DND-41 (cell line): ENCODE measurements at regions not wholly inside any gene's neighbourhood (a gene's known extent, or its start where the extent isn't known, plus 50 kb on each side); places are given as distances from the start of the nearest gene placed in this dataset.

Experiments used
- ATAC-seq: fragments of 200-7000 bp; cut with Tn5 transposase; 3 replicates; pipeline ENCODE4 v1.9.1; 2021; ENCODE audit warnings: low read depth; ENCODE audit not compliant: insufficient read depth
- DNase-seq: peaks from one replicate; pipeline ENCODE4 v3.0.0-alpha.2; 2020
- H2AFZ ChIP-seq: 2 replicates; pipeline ENCODE4 v1.6.0; 2012; ENCODE audit warnings: low read depth, low read length
- H3K27ac ChIP-seq: 2 replicates; pipeline ENCODE4 v1.5.1; 2012; ENCODE audit warnings: low read length, inconsistent platforms
- H3K27me3 ChIP-seq: fragments of 200-600 bp; sonication (generic); 2 replicates; pipeline ENCODE4 v1.6.0; 2012; ENCODE audit warnings: low read length, mild to moderate bottlenecking, inconsistent platforms; ENCODE audit not compliant: insufficient read depth, poor library complexity
- H3K36me3 ChIP-seq: 2 replicates; pipeline ENCODE4 v1.5.1; 2012; ENCODE audit warnings: low read length, inconsistent platforms; ENCODE audit not compliant: insufficient read depth
- H3K4me1 ChIP-seq: 2 replicates; pipeline ENCODE4 v1.5.1; 2012; ENCODE audit warnings: mild to moderate bottlenecking, low read length; ENCODE audit not compliant: insufficient read depth
- H3K4me2 ChIP-seq: 2 replicates; pipeline ENCODE4 v1.6.0; 2012; ENCODE audit warnings: mild to moderate bottlenecking, moderate library complexity, low read length, inconsistent platforms; ENCODE audit not compliant: insufficient read depth
- H3K4me3 ChIP-seq, 2 experiments: fragments of 200-600 bp in 1 of 2; shearing (Covaris generic) in 1 of 2; 2 replicates each; pipeline ENCODE4 v1.5.1; 2012 to 2016; ENCODE audit warnings: inconsistent platforms in 2 of 2, low read length in 2 of 2, mild to moderate bottlenecking in 2 of 2, low read depth in 1 of 2, moderate library complexity in 1 of 2
- H3K79me2 ChIP-seq: 2 replicates; pipeline ENCODE4 v1.6.0; 2012; ENCODE audit warnings: low read length, inconsistent platforms; ENCODE audit not compliant: insufficient read depth
- H3K9ac ChIP-seq: 2 replicates; pipeline ENCODE4 v1.6.0; 2012; ENCODE audit warnings: low read depth, mild to moderate bottlenecking, inconsistent platforms, low read length, moderate library complexity
- H3K9me3 ChIP-seq: 2 replicates; pipeline ENCODE4 v1.5.1; 2012; ENCODE audit warnings: low read length, moderate library complexity, mild to moderate bottlenecking, inconsistent platforms; ENCODE audit not compliant: insufficient read depth, severe bottlenecking
- H4K20me1 ChIP-seq: 2 replicates; pipeline ENCODE4 v1.6.0; 2012; ENCODE audit warnings: low read length; ENCODE audit not compliant: insufficient read depth
- EZH2 ChIP-seq: IDR thresholded peaks from 3 replicates; pipeline ENCODE4 v1.6.1; 2012; ENCODE audit warnings: borderline replicate concordance, low read depth, mild to moderate bottlenecking, moderate library complexity, low read length, inconsistent platforms; ENCODE audit not compliant: severe bottlenecking
- TF ChIP-seq, protein P1 (sequence below): IDR thresholded peaks from 2 replicates; pipeline ENCODE4 v1.5.1; 2012; ENCODE audit warnings: borderline replicate concordance, low read length, moderate library complexity, mild to moderate bottlenecking; ENCODE audit not compliant: poor library complexity, severe bottlenecking; ENCODE audit errors: extremely low read depth

- Histone ChIP-seq H2AFZ (no peak overlapping the region), H3K4me1 (no peaks in the 10 kb centered on the region), H3K27me3 (no peaks in the 10 kb centered on the region), H3K4me3 (no peak overlapping the region), H3K9ac (no peak overlapping the region), H3K4me2 (no peak overlapping the region), H3K27ac (no peak overlapping the region), H3K36me3 (no peaks in the 10 kb centered on the region), H3K9me3 (no peaks in the 10 kb centered on the region), H4K20me1 (no peaks in the 10 kb centered on the region), H3K79me2 (no peaks in the 10 kb centered on the region)
- ATAC-seq (no peak), DNase-seq (no peak)
- TF ChIP-seq, protein P1, sequence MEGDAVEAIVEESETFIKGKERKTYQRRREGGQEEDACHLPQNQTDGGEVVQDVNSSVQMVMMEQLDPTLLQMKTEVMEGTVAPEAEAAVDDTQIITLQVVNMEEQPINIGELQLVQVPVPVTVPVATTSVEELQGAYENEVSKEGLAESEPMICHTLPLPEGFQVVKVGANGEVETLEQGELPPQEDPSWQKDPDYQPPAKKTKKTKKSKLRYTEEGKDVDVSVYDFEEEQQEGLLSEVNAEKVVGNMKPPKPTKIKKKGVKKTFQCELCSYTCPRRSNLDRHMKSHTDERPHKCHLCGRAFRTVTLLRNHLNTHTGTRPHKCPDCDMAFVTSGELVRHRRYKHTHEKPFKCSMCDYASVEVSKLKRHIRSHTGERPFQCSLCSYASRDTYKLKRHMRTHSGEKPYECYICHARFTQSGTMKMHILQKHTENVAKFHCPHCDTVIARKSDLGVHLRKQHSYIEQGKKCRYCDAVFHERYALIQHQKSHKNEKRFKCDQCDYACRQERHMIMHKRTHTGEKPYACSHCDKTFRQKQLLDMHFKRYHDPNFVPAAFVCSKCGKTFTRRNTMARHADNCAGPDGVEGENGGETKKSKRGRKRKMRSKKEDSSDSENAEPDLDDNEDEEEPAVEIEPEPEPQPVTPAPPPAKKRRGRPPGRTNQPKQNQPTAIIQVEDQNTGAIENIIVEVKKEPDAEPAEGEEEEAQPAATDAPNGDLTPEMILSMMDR, result no peak
- TF ChIP-seq EZH2, result no peak
These were observed 1866.5 kb downstream of the TP53TG3F start for GRCh38 chr16:35325936-35326335.

DNA sequence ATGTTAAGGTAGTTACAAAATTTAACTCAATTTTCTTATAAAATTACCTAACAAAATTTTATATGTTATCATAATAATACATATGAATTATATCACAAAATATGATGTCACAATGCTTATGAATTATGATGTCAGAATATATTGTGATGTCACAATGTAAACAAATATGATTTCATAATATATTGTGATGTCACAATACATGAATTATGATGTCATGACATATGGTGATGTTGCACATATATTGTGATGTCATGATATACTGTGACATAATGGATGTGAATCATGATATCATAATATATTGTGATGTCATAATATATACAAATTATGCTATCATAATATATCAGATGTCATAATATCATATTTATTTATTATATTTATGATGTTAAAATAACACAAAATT, 1879.9 kb downstream of the TP53TG3F start:
- H3K4me1 ChIP-seq, result no peaks in the 10 kb centered on the region
- no peaks in the 10 kb centered on the region for H3K36me3 ChIP-seq
- no peak overlapping the region for H3K27ac ChIP-seq
- no peaks in the 10 kb centered on the region for H4K20me1 ChIP-seq
- no peak overlapping the region for H3K9ac ChIP-seq
- H3K9me3 ChIP-seq, result no peaks in the 10 kb centered on the region
- TF ChIP-seq EZH2, result no peak
- TF ChIP-seq, protein P1, result no peak
- no peak overlapping the region for H3K4me3 ChIP-seq
- H2AFZ ChIP-seq, result no peak overlapping the region
- H3K27me3 ChIP-seq, result no peaks in the 10 kb centered on the region
- ATAC-seq (no peak), DNase-seq (no peak)
- no peak overlapping the region for H3K4me2 ChIP-seq
- no peaks in the 10 kb centered on the region for H3K79me2 ChIP-seq

DNA sequence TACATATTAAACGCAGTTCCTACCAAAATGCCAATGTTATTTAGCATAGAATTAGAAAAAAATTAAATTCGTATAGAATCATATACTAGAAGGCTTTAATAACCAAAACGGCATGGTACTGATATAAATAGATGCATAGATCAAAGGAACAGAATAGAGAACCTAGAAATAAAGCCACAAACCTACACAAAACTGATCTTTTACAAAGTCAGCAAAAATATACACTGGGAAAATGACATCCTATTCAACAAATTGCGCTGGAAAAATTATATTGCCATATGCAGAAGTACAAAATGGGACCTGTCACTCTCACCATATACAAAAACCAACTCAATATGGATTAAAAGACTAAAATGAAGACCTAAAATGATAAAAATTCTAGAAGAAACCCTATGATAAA, 1882.6 kb downstream of the TP53TG3F start:
- Histone ChIP-seq H3K27me3 (no peaks in the 10 kb centered on the region), H3K4me2 (no peak overlapping the region), H3K9ac (no peak overlapping the region), H3K27ac (no peak overlapping the region), H3K9me3 (no peaks in the 10 kb centered on the region), H4K20me1 (no peaks in the 10 kb centered on the region), H2AFZ (no peak overlapping the region), H3K4me1 (no peaks in the 10 kb centered on the region), H3K79me2 (no peaks in the 10 kb centered on the region), H3K4me3 (no peak overlapping the region), H3K36me3 (no peaks in the 10 kb centered on the region)
- DNase-seq (no peak), ATAC-seq (no peak)
- TF ChIP-seq EZH2, result no peak

DNA sequence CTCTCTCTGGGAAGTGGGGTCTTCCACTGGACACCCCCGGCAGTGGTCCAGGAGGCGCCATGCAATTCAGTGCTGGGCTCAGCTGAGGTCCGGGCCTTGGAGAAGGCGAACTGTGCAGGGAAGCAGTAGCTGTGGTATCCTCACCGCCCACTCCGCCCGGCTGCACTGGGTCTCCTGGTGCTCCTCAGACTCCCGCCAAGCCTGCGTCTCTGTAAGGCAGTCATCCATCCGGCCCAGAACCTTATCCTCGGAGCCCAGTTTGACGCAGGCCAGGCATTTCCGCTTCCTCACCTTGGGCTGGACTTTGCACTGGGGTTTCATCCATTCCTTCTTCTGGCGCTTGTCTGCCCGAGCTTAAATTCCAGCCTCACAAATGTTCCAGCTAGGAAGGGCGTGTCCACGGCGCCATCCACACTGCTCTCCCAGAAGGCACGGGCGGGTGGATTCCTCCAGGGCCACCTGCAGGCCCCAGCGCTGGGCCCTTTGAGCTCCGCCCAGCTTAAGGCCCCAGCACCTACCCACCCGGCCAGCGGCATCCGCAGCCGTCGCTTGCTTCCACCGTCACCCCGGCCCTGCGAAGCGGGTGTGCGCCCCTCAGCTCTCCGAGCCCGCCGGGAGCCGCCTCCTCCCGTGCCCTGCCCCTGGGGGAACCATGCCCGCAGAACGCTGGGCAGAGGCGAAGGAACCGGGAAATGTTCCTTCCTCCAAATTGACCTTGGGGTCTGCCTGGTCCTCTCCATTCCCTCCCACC, 1884.8 kb downstream of the TP53TG3F start:
- Histone ChIP-seq H3K4me1 (no peaks in the 10 kb centered on the region), H3K79me2 (no peaks in the 10 kb centered on the region), H3K36me3 (no peaks in the 10 kb centered on the region), H3K4me2 (no peak overlapping the region), H3K9me3 (no peaks in the 10 kb centered on the region), H2AFZ (no peak overlapping the region), H3K4me3 (no peak overlapping the region), H3K27me3 (no peaks in the 10 kb centered on the region), H4K20me1 (no peaks in the 10 kb centered on the region), H3K9ac (no peak overlapping the region), H3K27ac (no peak overlapping the region)
- ATAC-seq (no peak), DNase-seq (no peak)
- TF ChIP-seq, protein P1, result no peak
- no peak for TF ChIP-seq EZH2
